GM23338 (cell line): ENCODE measurements at regions not wholly inside any gene's neighbourhood (a gene's known extent, or its start where the extent isn't known, plus 50 kb on each side); places are given as distances from the start of the nearest gene placed in this dataset.

Experiments used
- ATAC-seq: fragments of 200-7000 bp; cut with Tn5 transposase; 3 replicates; pipeline ENCODE4 v1.9.1; 2020
- DNase-seq: peaks from one replicate; pipeline ENCODE4 v3.0.0-alpha.2; 2015; ENCODE audit warnings: low spot score
- H2AFZ ChIP-seq: fragments of 200-600 bp; sonication (generic); 2 replicates; pipeline ENCODE4 v1.8.0; 2016; ENCODE audit warnings: antibody characterized with exemption, mild to moderate bottlenecking, moderate library complexity
- H3F3A ChIP-seq: fragments of 200-600 bp; sonication (generic); replicated peaks from 2 replicates; pipeline ENCODE4 v1.8.0; 2017; ENCODE audit warnings: antibody characterized with exemption, mixed run types, low read depth
- H3K27ac ChIP-seq: fragments of 200-600 bp; sonication (generic); 2 replicates; pipeline ENCODE4 v1.6.1; 2016; ENCODE audit warnings: low read depth
- H3K27me3 ChIP-seq: fragments of 200-600 bp; sonication (generic); 2 replicates; pipeline ENCODE4 v1.8.0; 2016; ENCODE audit warnings: mild to moderate bottlenecking, mixed run types, moderate library complexity; ENCODE audit not compliant: insufficient read depth
- H3K36me3 ChIP-seq: fragments of 200-600 bp; sonication (generic); 2 replicates; pipeline ENCODE4 v1.8.0; 2016; ENCODE audit warnings: mild to moderate bottlenecking; ENCODE audit not compliant: insufficient read depth
- H3K4me1 ChIP-seq: fragments of 200-600 bp; sonication (generic); 2 replicates; pipeline ENCODE4 v1.8.0; 2016; ENCODE audit warnings: mild to moderate bottlenecking, moderate library complexity; ENCODE audit not compliant: insufficient read depth
- H3K4me2 ChIP-seq: fragments of 200-600 bp; sonication (generic); 2 replicates; pipeline ENCODE4 v1.7.1; 2017; ENCODE audit warnings: mixed run types
- H3K4me3 ChIP-seq: fragments of 200-600 bp; sonication (generic); 2 replicates; pipeline ENCODE4 v1.6.1; 2016; ENCODE audit warnings: mixed run types
- H3K79me2 ChIP-seq: fragments of 200-600 bp; sonication (generic); replicated peaks from 2 replicates; pipeline ENCODE4 v1.8.0; 2017; ENCODE audit warnings: mild to moderate bottlenecking; ENCODE audit not compliant: insufficient read depth
- H3K9me2 ChIP-seq: fragments of 200-600 bp; sonication (generic); 2 replicates; pipeline ENCODE4 v1.8.0; 2017; ENCODE audit not compliant: insufficient read depth
- H4K20me1 ChIP-seq: fragments of 200-600 bp; sonication (generic); replicated peaks from 2 replicates; pipeline ENCODE4 v1.8.0; 2017; ENCODE audit warnings: mild to moderate bottlenecking; ENCODE audit not compliant: insufficient read depth
- H3K27ac Mint-ChIP-seq: 2 replicates; pipeline ENCODE4 v1.8.0; 2020; ENCODE audit warnings: inconsistent platforms, mild to moderate bottlenecking, moderate library complexity, mixed read lengths
- H3K27me3 Mint-ChIP-seq: 3 replicates; pipeline ENCODE4 v1.8.0; 2022; ENCODE audit warnings: low read depth, mild to moderate bottlenecking, moderate library complexity, mixed read lengths, inconsistent platforms; ENCODE audit not compliant: insufficient read depth, poor library complexity
- H3K36me3 Mint-ChIP-seq: 3 replicates; pipeline ENCODE4 v1.8.0; 2021; ENCODE audit warnings: low read depth, mild to moderate bottlenecking, inconsistent platforms, moderate library complexity, mixed read lengths
- H3K4me1 Mint-ChIP-seq: 3 replicates; pipeline ENCODE4 v1.8.0; 2020; ENCODE audit warnings: mild to moderate bottlenecking, inconsistent platforms, mixed read lengths
- H3K4me3 Mint-ChIP-seq: 3 replicates; pipeline ENCODE4 v1.8.0; 2021; ENCODE audit warnings: moderate library complexity, mild to moderate bottlenecking, inconsistent platforms, mixed read lengths
- H3K9me3 Mint-ChIP-seq: 3 replicates; pipeline ENCODE4 v1.8.0; 2020; ENCODE audit warnings: moderate library complexity, mild to moderate bottlenecking, inconsistent platforms, mixed read lengths
- CREB1 ChIP-seq: fragments of 250-450 bp; sonication (Bioruptor Pico); IDR thresholded peaks from 2 replicates; pipeline ENCODE4 v1.5.0; 2020; ENCODE audit warnings: low read depth, mild to moderate bottlenecking, moderate library complexity
- EZH2 ChIP-seq: fragments of 200-600 bp; sonication (generic); IDR thresholded peaks from one replicate; pipeline ENCODE4 v1.8.0; 2017; ENCODE audit warnings: antibody characterized with exemption, mild to moderate bottlenecking, low read depth; ENCODE audit not compliant: unreplicated experiment
- EZH2phosphoT487 ChIP-seq: fragments of 200-600 bp; sonication (generic); IDR thresholded peaks from one replicate; pipeline ENCODE4 v1.8.1; 2018; ENCODE audit warnings: antibody characterized with exemption; ENCODE audit not compliant: unreplicated experiment
- JUNB ChIP-seq: IDR thresholded peaks from one replicate; pipeline ENCODE4 v1.6.1; 2016; ENCODE audit warnings: antibody characterized with exemption; ENCODE audit not compliant: unreplicated experiment
- NANOG ChIP-seq: IDR thresholded peaks from 2 replicates; pipeline ENCODE4 v1.6.1; 2016; ENCODE audit warnings: antibody characterized with exemption, borderline replicate concordance
- POLR2AphosphoS5 ChIP-seq: IDR thresholded peaks from 2 replicates; pipeline ENCODE4 v1.6.1; 2016; ENCODE audit warnings: antibody characterized with exemption, low read depth
- STAT1 ChIP-seq: IDR thresholded peaks from one replicate; pipeline ENCODE4 v1.6.1; 2016; ENCODE audit warnings: antibody characterized with exemption; ENCODE audit not compliant: unreplicated experiment
- ZNF114 ChIP-seq: fragments of 250-450 bp; sonication (Bioruptor Pico); IDR thresholded peaks from 2 replicates; pipeline ENCODE4 v1.5.0; 2020; ENCODE audit warnings: mild to moderate bottlenecking, moderate library complexity
- ZNF331 ChIP-seq: fragments of 250-450 bp; sonication (Bioruptor Pico); IDR thresholded peaks from 2 replicates; pipeline ENCODE4 v1.5.0; 2020; ENCODE audit warnings: low read depth, mild to moderate bottlenecking, moderate library complexity
- TF ChIP-seq, protein P1 (sequence below): IDR thresholded peaks from one replicate; pipeline ENCODE4 v1.6.1; 2018; ENCODE audit warnings: antibody characterized with exemption; ENCODE audit not compliant: unreplicated experiment
- TF ChIP-seq, protein P2 (sequence below): IDR thresholded peaks from 2 replicates; pipeline ENCODE4 v1.6.1; 2016; ENCODE audit warnings: antibody characterized with exemption

DNA sequence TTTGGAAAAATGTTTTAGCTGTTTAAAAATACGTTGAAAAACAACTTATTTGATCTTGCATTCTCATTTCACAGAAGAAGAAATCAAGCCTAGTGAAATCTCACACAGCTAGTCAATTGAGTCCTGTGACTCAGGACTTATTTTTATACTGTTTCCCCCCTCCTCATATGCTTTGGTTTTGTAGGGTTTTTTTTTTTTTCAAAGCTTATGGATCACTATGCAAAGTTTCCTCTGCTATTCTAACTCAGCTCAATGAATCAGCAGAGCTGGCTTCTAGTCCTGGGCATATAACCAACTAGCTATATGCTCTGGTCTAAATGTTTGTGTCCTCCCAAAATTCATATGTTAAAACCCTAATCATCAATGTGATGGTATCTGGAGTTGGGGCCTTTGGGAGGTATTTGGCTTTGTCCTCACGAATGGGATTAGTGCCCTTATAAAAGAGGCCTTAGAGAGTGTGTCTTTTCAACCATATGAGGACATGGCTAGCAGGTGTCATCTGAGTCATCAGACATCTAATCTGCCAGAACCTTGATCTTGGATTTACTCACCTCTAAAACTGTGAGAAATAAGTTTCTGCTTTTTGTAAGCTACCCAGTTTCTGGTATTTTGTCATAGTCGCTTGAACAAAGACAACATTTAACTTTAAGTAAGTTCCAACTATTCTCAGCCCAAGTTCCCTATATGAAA, 317.2 kb upstream of the C1orf87 start:
- no peak overlapping the region for H3K4me3 Mint-ChIP-seq
- H3K27me3 ChIP-seq = no peaks in the 10 kb centered on the region

DNA sequence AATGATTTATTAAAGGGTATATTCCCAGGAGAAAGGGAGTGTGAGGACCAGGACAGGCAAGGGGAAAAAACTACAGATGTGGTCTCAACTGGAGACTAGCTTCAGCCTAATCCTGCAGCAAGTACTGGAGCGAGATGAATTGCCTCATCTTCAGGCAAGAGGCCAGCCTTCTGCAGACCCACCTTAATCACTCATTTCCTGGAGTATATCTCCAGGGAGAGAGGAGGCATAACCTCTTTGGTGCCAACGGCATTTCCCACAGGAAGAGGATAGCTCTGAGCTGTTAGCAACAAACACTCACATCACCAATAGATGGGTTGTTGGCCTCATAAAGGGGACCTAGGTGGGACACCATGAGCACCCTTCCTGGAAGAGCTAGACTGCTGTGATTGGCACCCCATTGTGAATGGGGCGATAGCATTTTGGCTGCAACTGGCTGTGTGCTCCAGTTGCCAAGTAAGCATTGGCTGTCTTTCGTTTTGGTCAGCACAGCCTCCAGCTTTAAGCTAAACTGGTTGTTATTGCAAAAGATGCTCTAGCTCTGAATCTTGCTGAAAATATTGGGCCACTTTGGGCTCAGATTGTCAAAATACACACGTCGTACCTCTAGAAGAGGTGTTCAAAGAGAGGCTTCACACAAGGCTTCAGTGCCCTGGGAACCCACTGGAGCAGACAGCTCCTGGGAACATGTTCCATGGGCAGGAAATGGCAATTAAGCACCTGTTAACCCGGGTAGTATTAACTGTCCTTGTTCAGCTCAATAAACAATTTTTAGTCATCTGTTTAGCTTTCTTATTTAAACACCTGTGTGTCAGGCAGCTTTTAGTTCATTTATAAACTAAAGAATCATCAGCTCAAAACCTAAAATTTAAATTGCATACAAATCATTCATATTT, 314.8 kb upstream of the C1orf87 start:
- no peaks in the 10 kb centered on the region for H3K4me1 ChIP-seq
- peaks cover 3% of the 10 kb centered on the region; the same call in 1 of the 2 replicates for H3K9me2 ChIP-seq
- no peaks in the 10 kb centered on the region for H4K20me1 ChIP-seq
- Mint-ChIP-seq H3K27me3 (no peaks in the 10 kb centered on the region), H3K4me1 (peaks cover 2% of the 10 kb centered on the region; the same call in 1 of the 3 replicates), H3K9me3 (no peaks in the 10 kb centered on the region), H3K27ac (no peak overlapping the region), H3K36me3 (no peaks in the 10 kb centered on the region), H3K4me3 (no peak overlapping the region)
- H3K27me3 ChIP-seq = no peaks in the 10 kb centered on the region
- H3K4me3 ChIP-seq = no peak overlapping the region
- no peak overlapping the region for H3K4me2 ChIP-seq
- ATAC-seq (no peak), DNase-seq (no peak)
- H3K79me2 ChIP-seq = no peaks in the 10 kb centered on the region
- H3K27ac ChIP-seq = no peak overlapping the region
- no peaks in the 10 kb centered on the region for H3F3A ChIP-seq
- 0 out of 2 replicates have a peak overlapping the region, but pooled peaks have one; percentile 28 for H2AFZ ChIP-seq
- no peaks in the 10 kb centered on the region for H3K36me3 ChIP-seq
- TF ChIP-seq ZNF114 (CRISPR knock-in tag) (no peak), STAT1 (no peak), CREB1 (CRISPR knock-in tag) (no peak), ZNF331 (CRISPR knock-in tag) (no peak), POLR2AphosphoS5 (no peak), JUNB (no peak), EZH2 (no peak)

More for the DNA sequence above, 317.2 kb upstream of the C1orf87 start:
- H3K9me2 ChIP-seq = no peaks in the 10 kb centered on the region
- no peak overlapping the region for H3K4me3 ChIP-seq
- no peaks in the 10 kb centered on the region for H3K79me2 ChIP-seq
- no peak overlapping the region for H3K27ac ChIP-seq
- H3K4me1 ChIP-seq = no peaks in the 10 kb centered on the region
- H3K4me2 ChIP-seq = no peak overlapping the region
- ATAC-seq (no peak), DNase-seq (no peak)
- H3K36me3 ChIP-seq = no peaks in the 10 kb centered on the region
- peaks cover 2% of the 10 kb centered on the region; the same call in 1 of the 3 replicates for H3K4me1 Mint-ChIP-seq
- H3K9me3 Mint-ChIP-seq = no peaks in the 10 kb centered on the region
- no peak overlapping the region for H3K27ac Mint-ChIP-seq
- TF ChIP-seq ZNF331 (CRISPR knock-in tag) (no peak), POLR2AphosphoS5 (no peak), EZH2phosphoT487 (no peak), CREB1 (CRISPR knock-in tag) (no peak), EZH2 (no peak), JUNB (no peak), ZNF114 (CRISPR knock-in tag) (no peak), STAT1 (no peak), NANOG (no peak)
- TF ChIP-seq, protein P1, sequence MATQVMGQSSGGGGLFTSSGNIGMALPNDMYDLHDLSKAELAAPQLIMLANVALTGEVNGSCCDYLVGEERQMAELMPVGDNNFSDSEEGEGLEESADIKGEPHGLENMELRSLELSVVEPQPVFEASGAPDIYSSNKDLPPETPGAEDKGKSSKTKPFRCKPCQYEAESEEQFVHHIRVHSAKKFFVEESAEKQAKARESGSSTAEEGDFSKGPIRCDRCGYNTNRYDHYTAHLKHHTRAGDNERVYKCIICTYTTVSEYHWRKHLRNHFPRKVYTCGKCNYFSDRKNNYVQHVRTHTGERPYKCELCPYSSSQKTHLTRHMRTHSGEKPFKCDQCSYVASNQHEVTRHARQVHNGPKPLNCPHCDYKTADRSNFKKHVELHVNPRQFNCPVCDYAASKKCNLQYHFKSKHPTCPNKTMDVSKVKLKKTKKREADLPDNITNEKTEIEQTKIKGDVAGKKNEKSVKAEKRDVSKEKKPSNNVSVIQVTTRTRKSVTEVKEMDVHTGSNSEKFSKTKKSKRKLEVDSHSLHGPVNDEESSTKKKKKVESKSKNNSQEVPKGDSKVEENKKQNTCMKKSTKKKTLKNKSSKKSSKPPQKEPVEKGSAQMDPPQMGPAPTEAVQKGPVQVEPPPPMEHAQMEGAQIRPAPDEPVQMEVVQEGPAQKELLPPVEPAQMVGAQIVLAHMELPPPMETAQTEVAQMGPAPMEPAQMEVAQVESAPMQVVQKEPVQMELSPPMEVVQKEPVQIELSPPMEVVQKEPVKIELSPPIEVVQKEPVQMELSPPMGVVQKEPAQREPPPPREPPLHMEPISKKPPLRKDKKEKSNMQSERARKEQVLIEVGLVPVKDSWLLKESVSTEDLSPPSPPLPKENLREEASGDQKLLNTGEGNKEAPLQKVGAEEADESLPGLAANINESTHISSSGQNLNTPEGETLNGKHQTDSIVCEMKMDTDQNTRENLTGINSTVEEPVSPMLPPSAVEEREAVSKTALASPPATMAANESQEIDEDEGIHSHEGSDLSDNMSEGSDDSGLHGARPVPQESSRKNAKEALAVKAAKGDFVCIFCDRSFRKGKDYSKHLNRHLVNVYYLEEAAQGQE = no peak
- TF ChIP-seq, protein P2, sequence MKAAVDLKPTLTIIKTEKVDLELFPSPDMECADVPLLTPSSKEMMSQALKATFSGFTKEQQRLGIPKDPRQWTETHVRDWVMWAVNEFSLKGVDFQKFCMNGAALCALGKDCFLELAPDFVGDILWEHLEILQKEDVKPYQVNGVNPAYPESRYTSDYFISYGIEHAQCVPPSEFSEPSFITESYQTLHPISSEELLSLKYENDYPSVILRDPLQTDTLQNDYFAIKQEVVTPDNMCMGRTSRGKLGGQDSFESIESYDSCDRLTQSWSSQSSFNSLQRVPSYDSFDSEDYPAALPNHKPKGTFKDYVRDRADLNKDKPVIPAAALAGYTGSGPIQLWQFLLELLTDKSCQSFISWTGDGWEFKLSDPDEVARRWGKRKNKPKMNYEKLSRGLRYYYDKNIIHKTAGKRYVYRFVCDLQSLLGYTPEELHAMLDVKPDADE = no peak
- no peaks in the 10 kb centered on the region for H3K27me3 Mint-ChIP-seq
- H4K20me1 ChIP-seq = no peaks in the 10 kb centered on the region
- no peaks in the 10 kb centered on the region for H3K36me3 Mint-ChIP-seq
- H2AFZ ChIP-seq = no peak overlapping the region
- no peaks in the 10 kb centered on the region for H3F3A ChIP-seq
